GM19455 (cell line): ENCODE measurements at regions not wholly inside any gene's neighbourhood (a gene's known extent, or its start where the extent isn't known, plus 50 kb on each side); places are given as distances from the start of the nearest gene placed in this dataset.

Experiments used
- ATAC-seq: cut with Tn5 transposase; IDR thresholded peaks from one replicate; pipeline ENCODE4 v1.9.1; 2021; ENCODE audit not compliant: unreplicated experiment

DNA sequence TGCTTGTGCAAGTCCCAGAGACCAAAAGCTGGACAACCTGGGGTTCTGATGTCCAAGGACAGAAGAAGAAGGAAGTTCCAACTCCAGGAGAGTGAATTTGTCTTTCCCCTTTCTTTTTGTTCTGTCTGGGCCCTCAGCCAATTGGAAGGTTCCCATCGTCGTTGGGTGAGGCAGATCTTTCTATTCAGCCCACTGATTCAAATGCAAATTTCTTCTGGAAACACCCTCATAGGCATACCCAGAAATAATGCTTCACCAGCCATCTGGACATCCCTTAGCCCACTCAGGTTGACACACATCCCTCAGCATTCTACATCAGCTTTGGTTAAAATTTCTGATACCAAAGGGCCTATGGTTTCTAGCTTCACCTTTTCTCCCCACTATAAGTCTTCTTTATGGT, 156.5 kb downstream of the SP3 start:
- no peak for ATAC-seq

DNA sequence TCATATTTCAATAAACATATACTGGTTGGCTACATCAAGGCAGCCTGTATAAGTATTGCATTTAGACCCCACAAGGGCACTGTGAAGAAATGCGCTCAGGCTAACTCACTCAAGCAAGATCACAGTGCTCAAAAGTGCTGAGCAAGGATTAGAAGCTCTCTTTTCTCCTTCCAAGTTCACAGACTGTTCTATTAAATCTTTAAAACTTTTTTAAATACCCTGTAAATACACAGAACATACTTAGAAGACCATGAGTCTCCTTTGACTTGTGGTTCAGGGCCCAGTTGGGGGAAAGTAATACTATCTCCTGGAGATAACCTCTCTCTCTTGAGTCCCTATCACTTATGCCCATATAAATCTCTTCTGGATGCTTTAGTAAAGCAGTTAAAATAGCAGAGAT, 152.9 kb downstream of the SP3 start:
- ATAC-seq = no peak

DNA sequence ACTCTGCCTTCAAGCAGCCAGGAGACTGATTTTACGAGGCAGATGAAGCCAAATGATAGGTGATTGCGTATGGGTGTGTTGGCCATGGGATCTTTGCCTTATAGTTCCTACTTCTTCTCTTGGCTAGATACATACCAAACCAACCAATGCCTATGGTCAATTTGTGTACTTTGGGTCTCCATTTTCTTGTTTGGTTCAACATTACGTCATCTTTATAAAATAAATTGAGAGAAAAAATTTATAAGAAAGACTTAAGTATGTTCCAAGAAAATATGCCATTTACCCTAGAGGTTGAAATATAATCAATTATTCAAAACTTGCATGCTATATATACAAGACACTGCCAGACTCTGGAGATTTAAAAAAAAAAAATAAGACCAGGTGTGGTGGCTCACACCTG, 150.9 kb downstream of the SP3 start:
- no peak for ATAC-seq

DNA sequence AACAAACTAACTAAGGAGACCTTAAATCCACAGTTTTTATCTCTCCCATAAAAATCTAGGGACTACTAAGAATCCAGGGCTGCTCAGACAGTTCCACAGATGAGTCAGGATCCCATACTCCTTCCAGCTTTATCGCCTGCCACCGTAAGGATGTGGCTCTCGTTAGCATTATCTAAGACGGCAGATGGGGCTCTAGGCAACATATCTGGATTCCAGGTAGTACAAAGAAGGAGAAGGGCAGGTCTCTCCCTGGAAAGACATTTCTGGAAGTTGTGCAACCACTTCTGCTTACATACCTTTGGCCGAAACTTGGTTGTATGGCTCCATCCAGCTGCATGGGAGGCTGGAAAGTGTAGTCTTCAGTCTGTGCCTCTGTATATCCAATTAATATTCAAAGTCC, 149.4 kb downstream of the SP3 start:
- no peak for ATAC-seq

DNA sequence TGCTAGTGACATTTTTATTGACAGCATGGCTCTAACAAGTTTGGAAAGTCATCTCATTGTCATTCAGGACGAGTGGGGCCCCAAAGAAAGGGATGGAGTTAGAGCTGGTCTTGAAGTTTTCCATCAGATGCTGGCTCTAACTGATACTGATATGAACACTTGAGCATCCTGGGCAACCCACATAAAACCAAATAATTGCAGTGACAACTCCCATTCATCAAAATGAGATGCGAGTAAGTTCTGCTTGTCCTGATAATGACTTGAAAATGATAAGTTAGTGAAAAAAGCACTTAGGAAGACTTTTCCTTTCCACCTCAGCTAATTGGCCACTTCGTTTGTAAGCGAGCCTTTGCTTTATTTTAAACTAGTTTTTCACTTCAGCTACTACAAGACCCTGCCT, 147.6 kb downstream of the SP3 start:
- ATAC-seq = no peak

DNA sequence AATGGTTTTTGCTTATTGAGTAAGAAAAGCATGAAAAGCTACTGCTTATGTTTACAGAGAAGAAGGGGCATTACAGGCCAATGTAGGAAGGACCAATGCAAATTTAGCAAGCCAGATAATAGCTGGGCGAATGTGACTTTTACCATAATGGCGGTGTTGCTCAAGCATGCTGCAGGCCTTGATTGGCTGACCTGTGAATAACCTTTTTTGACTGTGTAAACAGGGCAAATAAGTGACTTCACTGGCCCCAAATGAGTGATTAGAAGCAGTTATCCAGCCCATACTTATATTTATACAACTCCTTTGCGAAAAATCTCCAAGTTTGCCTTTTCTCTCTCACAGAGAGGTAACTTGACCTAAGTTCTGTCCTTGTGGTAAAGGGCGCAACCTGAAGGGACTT, 146.9 kb downstream of the SP3 start:
- ATAC-seq = no peak

DNA sequence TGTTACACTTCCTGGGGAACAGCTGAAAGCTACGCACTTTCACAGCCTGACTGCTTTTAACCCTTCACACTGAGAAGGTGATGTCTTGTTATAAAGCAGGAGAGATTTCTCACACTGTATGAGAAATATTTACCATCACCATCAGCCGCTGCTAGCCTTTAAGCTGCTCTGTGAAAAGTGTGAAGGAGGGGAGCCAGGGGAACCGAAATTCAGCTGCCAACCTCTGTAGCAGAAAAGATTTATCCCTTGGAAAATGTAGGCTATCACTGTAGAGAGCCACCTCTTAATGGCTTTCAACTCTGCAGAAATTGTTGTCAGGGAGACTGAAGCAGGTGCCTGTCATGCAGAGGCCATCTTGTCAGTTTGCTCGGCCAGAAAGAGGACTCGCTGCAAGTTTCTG, 145.3 kb downstream of the SP3 start:
- no peak for ATAC-seq

DNA sequence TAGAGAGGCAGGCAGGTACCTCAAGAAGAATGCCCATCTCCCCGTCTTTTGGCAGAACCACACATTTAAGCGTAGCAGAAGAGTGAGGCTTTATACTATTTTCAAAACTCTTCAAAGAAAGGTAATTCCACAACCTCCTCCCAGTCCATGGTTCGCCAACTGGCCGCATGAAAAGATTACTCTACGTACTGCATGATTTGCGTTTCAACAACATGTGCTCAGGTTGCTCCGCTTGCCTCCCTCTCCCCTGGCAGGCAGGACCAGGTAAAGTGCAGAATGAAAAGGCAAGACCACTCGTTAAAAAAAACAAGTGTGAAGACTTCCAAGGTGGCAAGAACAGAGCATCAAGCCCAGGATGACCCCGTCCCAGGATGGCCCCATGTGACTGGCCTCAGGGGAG, 143.7 kb downstream of the SP3 start:
- ATAC-seq = no peak

DNA sequence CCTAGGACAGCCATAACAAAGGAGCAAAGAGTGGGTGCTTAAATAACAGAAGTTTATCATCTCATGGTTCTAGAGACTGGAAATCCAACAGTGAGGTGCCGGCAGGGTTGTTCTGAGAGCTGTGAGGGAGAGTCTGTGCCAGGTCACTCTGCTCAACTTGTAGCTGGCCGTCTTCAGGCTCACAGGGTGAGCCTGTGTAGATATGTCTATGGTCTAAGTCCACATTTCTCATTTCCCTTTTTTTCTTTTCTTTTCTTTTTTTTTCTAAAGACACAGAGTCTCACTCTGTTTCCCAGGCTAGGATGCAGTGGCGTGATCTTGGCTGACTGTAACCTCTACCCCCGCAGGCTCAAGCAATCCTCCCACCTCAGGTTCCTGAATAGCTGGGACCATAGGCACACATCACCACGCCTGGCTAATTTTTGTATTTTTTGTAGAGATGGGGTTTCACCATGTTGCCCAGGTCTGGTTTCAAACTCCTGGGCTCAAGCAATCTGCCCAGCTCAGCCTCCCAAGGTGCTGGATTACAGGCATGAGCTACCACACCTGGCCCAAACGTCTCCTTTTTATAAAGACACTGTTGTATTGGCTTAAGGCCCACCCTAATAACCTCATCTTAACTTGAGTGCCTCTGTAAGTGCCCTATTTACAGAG, 142.2 kb downstream of the SP3 start:
- ATAC-seq = no peak

DNA sequence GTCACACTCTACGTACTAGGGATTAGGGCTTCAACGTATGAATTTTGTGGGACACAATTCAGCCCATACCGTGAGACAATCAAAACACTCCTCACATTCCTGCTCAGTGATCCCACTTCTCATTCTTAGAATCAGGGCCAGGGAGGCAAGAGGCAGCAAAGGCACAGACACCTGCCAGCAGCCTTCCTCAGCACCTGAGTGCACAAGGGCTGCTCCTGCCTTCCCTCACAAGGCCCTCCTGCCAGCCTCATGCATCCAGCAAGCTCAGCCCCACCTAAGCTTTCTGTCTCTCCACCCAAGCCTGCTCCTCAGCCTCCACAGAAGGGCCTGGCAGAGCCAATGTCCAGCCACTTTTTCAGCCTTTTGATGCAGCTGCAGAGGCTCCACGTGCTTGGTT, 141.6 kb downstream of the SP3 start:
- no peak for ATAC-seq

DNA sequence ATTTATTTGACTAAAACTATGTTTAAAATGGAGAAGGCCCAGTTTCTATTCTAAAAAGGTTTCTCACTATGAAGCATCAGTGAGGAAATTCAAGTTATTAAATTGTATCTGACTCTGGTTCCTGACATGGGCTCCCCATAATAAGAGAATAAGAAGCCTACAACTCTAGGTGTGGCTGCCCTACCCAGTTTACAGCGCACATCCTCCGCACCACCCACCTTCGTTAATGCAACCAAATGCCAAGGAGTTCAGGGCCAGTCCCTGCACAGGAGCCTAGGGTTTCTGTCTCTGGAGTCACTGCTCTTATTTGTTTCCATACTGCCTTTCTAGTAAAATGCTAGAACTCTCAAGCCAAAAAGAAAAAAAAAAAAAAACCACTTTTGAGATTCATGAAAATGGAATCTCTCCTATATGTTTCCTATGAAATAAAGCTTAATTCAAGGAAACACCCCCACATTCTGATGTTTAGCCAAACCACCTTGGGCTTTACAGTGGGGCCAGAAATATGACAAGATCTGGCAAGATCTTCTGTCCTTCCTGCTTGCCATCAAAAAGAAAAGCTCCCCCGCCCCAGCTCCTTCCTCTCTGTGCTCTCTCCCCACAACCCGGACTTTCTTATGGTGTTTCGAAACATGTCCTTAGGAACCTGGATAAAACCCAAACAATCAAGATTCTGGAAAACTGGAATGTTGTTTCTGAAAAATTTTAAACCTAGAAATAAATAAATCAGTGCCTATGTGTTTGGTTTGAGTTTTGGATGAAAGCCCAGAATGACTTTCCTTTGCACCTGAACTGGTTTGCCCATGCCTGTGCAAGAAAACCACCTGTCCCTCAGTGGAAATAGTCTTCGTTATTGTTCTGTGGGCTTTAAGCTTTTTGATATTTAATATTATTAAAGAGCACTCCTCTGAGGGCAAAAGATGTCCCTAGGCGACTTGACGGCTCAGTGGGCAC, 136.7 kb downstream of the SP3 start:
- no peak for ATAC-seq

DNA sequence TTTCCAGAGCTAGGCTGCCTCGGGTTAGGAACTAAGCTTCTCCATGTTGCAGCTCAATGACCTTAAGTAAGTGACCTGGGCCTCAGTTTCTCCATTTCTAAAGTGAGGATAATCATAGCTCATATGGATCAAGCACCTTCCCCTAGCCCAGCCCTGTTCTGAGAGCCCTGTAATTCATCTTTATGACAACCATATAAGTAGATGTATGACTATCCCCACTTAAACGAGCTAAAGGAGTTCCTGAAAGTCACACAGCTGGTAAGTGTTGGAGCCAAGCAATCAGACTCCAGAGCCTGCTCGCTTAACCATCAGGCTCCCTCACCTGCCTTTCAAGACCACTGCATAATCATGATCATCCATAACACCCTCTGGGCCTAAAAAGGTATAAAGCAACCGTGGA, 135.4 kb downstream of the SP3 start:
- ATAC-seq = no peak

DNA sequence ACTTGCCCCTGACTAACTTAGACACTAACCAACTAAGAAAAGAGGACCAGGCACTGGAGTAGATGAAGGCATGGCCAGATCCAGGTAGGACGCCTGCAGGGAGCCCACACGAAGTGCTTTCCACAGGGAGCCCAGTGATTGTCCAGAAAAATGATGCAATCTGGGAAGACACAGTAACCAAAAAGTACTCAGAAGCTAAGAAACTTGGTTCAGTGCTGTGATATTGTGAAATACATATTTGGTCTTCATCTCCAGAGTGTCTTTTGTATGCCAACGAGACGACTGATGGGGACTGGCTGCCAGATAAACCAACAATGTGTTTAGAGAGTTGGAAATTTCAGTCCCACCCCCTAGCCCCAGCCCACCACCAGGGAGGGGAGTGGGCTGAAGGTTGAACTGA, 135.0 kb downstream of the SP3 start:
- no peak for ATAC-seq

DNA sequence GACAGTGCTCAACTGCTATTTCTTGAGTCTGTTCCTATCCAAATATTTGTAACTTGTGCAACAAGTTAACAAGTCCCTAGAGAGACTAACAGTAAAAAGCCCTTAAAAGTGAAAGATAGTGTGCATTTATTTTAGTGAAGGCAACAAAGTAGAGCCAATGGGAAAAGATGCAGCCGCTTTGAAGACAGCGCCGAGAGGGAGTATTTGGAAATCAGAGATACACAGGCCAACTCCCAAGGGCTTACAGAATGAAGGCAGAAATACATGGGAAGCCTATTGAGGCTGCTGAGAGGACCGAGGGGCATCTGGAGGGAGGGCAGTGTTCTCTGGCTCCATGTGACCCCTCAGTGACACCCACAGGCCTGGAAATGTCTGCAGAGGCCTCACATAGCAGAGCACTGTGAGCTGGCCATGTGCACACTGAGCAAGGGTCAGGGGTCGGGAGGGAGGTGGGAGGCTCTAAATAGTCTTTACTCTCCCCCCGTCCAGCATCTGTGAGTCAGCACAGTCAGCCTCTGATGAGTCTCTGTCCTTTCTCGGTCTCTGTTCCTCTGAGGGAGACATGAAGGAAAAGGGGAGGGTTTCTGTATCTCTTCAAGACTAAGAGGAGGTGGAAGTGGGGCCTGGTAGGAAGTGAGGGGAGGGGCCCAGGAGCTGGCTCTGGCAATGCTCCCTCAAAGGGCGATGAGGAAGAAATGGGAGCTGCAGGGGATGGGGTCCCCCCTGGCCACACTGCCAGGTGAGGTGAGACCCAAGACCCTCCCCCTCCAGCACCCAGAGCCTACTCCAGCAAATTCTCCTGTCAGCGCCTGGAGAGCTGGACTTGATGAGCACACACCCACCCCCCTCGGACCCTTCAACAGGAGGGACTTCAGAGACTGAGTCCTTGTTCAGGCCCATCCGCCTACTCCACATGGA, 133.6 kb downstream of the SP3 start:
- ATAC-seq = no peak

DNA sequence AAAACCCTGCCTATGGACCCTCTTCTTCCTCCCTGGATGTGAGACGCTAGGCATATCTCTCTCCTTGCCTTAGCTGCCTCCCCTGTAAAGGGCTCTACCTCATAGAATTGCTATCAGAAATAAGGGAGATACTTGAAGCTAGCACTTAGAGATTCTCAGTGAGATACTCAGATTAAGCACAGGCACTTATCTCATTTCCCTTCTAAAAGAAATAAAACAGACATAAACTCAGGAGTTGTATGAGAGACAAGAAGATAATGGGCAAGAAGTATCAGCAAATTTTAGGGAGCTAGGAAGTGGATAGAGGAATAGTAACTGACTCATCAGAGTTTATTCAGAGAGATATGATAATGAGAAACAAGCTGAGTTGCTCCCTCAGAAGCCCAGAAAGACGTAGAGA, 131.0 kb downstream of the SP3 start:
- ATAC-seq = no peak

DNA sequence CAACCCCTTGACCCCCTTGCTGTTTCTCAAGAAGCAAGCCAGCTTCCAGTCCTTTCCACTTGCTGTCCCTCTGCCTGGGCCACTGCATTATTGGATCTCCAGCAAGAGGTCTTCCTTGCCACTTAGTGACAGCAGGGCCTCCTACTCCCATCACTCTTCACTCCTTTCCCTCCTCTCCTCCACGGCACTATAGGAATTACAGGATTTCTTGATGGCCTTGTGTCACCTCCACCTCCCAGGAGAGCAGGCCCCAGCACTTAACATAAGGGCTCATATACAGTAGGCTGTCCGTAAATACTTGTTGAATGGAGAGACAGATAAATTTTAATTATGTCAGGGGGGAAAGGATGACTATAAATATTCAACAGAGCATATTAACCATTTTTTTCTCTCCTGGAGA, 129.4 kb downstream of the SP3 start:
- ATAC-seq = no peak

DNA sequence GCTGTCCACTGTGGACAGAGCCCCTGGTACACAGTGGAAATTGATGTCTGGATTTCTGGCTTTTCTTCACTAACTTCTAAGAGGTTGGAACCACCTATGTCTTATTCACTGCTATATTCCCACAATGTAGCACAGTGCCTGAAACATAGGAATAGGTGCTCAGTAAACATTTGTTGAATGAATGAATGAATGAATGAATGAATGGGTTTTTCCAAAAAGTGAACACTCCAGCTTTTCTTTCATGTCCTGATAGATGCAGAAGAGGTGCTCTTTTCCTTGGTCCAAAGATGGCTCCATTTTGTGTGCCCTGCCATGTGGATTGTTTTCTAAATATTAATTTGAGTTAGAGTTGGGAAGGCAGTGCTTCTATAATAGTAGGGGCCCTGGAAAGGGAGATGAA, 124.1 kb downstream of the SP3 start:
- ATAC-seq = no peak

DNA sequence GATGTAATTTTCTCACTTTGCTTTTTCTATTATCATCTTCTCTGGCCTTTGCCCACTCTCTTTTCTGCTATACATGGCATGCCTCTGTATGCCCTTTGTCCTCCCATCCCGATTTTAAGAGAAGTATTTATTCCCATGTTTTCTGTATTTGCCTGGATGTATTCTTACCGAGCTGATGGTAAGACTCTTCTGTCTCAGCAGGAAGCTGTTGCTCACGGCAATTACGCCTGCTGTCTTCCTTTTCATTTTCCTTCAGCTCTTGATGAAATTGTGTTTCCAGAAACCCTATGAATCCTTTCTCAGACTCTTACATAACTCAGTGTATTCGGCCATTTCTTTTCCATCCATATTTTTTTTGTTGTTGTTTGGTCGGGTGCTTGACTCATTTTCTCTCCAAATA, 121.6 kb downstream of the SP3 start:
- no peak for ATAC-seq

DNA sequence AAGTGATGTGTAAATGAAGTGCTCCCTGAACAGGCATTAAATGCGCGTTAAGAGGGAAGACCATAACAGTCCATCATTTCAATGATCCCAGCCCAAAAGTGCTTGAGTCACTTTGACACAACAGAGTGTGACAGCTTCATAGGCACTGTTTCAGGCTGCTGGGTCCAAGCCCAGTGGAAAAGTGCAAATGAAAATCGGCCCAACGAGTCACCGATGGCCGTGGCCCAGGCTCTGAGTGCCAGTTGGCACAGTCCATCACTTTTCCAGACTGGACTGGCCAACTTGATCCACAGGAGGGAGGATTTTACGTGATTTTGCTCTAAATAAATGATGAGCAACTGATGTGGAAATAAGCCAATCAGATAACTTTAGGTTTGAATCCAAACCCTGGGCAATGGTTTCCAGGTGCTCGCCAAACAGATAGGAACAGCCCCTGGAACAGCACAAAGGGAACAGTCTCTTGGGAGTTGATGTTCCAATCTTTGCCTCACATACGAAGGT, 114.0 kb downstream of the SP3 start:
- ATAC-seq = no peak

DNA sequence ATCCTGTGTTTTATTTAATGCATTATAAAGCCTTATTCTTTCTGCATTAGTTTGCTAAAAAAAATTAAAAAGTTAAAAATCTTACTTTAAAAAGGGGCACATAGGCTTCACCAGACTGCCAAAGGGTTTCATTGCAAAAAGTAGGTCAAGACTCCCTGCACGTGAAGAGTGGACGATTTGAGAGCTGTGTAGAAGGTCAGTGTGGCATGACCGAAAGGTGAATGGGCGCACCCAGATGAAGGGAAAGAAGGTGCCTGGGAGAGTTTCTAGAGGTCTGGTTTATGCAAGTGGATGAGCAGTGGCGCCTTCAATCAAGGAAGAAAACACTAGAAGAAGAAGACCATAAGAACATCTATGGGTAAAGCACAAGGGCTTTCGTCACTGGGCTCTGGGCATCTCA, 111.0 kb downstream of the SP3 start:
- no peak for ATAC-seq

DNA sequence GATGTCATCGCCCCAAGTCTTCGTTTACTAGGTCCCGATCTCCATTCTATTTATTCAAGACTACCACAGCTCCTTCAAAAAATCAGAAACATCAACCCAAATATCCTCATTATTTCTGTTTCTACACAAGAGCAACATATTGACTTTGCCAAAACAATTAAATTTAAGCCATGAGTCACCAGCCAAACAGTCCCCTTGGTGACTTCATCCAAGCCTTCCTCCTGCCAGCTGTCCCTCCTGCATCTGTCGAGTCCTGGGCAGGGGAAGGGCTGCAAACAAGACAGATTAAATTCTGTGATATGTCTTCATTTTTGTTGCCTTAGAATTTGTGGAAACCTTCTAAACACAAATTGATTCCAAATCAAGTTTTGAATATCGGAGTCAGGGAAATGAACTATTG, 110.3 kb downstream of the SP3 start:
- ATAC-seq = no peak
